Activated B cell treated with CpG ODN at 0.5 μM for 24 hours (primary cell): ENCODE measurements at regions not wholly inside any gene's neighbourhood (a gene's known extent, or its start where the extent isn't known, plus 50 kb on each side); places are given as distances from the start of the nearest gene placed in this dataset.

ENCODE experiments used
- ATAC-seq: fragments of 200-7000 bp; cut with Tn5 transposase; one replicate; pipeline ENCODE4 v1.10.0; 2021; ENCODE audit warnings: low read depth, mild to moderate bottlenecking, moderate library complexity
- CTCF ChIA-PET: fragments of 350-600 bp; sonication (Branson Sonifier 250); formaldehyde crosslinking; loops from one replicate; lab custom pipeline; 2021; ENCODE audit warnings: antibody characterized with exemption; lab: Charles Lee
- POLR2A ChIA-PET: fragments of 350-600 bp; sonication (Branson Sonifier 250); formaldehyde crosslinking; loops from one replicate; lab custom pipeline; 2021; ENCODE audit warnings: antibody characterized with exemption; lab: Charles Lee
- DNase-seq: peaks from one replicate; pipeline ENCODE4 v3.0.0; 2022
- H3K27ac Mint-ChIP-seq: one replicate; pipeline ENCODE4 v1.8.0; 2020; ENCODE audit warnings: mixed read lengths
- H3K27me3 Mint-ChIP-seq: one replicate; pipeline ENCODE4 v1.8.0; 2021; ENCODE audit warnings: mixed read lengths
- H3K36me3 Mint-ChIP-seq: one replicate; pipeline ENCODE4 v1.8.0; 2021; ENCODE audit warnings: low read depth, mixed read lengths
- H3K4me1 Mint-ChIP-seq: one replicate; pipeline ENCODE4 v1.8.0; 2021; ENCODE audit warnings: mixed read lengths
- H3K4me3 Mint-ChIP-seq: one replicate; pipeline ENCODE4 v1.8.0; 2020; ENCODE audit warnings: mild to moderate bottlenecking, mixed read lengths
- H3K9me3 Mint-ChIP-seq: one replicate; pipeline ENCODE4 v1.8.0; 2020; ENCODE audit warnings: mixed read lengths
- intact Hi-C: fragments of 100-400 bp; cut with micrococcal nuclease; formaldehyde crosslinking; loops from one replicate; pipeline ENCODE4 v1.15.1; 2024
- TF ChIP-seq, protein P1 (sequence below): fragments of 200-600 bp; IDR thresholded peaks from one replicate; pipeline ENCODE4 v1.8.0; 2022; ENCODE audit warnings: antibody characterized with exemption, mild to moderate bottlenecking

DNA sequence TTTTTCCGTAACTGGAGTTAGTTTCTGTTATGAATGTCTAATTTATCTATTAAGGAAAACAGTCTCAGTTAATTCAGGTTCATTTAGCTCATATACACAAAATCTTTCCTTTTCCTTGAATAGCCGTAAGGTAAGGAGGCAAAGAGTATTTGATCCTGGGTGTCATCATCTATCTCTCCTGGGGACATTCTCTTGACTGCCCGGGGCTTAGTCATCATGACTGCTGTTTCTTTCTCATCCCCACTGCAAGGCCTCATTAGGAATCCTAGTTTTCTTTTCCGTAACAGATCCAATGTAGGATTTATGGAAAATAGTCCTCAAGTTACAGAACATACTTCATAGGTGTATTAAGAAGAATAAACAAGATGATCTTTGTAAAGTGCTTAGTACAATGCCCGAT, 134.9 kb upstream of the CHD1 start:
- H3K27ac Mint-ChIP-seq: no peak overlapping the region
- TF ChIP-seq, protein P1, sequence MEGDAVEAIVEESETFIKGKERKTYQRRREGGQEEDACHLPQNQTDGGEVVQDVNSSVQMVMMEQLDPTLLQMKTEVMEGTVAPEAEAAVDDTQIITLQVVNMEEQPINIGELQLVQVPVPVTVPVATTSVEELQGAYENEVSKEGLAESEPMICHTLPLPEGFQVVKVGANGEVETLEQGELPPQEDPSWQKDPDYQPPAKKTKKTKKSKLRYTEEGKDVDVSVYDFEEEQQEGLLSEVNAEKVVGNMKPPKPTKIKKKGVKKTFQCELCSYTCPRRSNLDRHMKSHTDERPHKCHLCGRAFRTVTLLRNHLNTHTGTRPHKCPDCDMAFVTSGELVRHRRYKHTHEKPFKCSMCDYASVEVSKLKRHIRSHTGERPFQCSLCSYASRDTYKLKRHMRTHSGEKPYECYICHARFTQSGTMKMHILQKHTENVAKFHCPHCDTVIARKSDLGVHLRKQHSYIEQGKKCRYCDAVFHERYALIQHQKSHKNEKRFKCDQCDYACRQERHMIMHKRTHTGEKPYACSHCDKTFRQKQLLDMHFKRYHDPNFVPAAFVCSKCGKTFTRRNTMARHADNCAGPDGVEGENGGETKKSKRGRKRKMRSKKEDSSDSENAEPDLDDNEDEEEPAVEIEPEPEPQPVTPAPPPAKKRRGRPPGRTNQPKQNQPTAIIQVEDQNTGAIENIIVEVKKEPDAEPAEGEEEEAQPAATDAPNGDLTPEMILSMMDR: no peak
- DNase-seq: no peak
- H3K27me3 Mint-ChIP-seq: no peaks in the 10 kb centered on the region
- ChIA-PET CTCF (no interaction called here), POLR2A (interaction anchor here (0.7 kb wide), 1 partner anchor 134 kb away, joined by 3 read pairs; no protein-coding TSS in a partner anchor)
- no peaks in the 10 kb centered on the region for H3K9me3 Mint-ChIP-seq
- H3K4me3 Mint-ChIP-seq: no peak overlapping the region
- intact Hi-C loops: loop anchor here (5.0 kb wide), 1 partner anchor 1831 kb away; no protein-coding TSS in a partner anchor
- peaks cover 32% of the 10 kb centered on the region for H3K4me1 Mint-ChIP-seq
- no peaks in the 10 kb centered on the region for H3K36me3 Mint-ChIP-seq
- no peak for ATAC-seq

DNA sequence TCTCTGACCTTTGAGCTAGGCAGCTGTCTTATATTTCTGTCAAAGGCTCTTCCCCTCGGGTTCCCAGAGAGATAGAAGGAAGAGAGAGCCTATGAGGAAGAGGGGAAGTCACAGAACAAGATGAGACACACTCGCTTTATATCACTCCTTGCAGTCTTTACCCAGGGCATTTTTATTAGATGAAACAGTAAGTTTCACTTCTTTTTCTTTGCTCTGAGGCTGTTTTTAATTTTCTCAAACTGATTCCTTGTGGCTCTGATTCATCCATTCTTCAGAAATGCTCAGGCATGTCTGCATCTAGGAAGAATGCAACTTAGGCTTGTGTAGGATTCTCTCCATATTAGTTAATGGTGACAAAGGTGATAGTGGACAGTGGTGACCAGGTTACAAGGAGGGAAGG, 132.9 kb upstream of the CHD1 start:
- H3K4me3 Mint-ChIP-seq: no peak overlapping the region
- H3K36me3 Mint-ChIP-seq: no peaks in the 10 kb centered on the region
- no peak for DNase-seq
- CTCF ChIA-PET: interaction anchor here (1.0 to 5.5 kb wide), 13 partner anchors 10 to 1900 kb away, joined by 3 to 44 read pairs (median 5); no protein-coding TSS in a partner anchor
- POLR2A ChIA-PET: interaction anchor here (0.6 to 1.4 kb wide), 3 partner anchors 29 to 177 kb away, joined by 3 to 12 read pairs (median 3); no protein-coding TSS in a partner anchor
- H3K27ac Mint-ChIP-seq: peak overlapping the region; percentile 19
- H3K4me1 Mint-ChIP-seq: peaks cover 45% of the 10 kb centered on the region
- intact Hi-C loops: loop anchor here (2.0 to 5.0 kb wide), 2 partner anchors 57 to 1829 kb away; no protein-coding TSS in a partner anchor
- ATAC-seq: no peak
- TF ChIP-seq, protein P1: no peak
- H3K27me3 Mint-ChIP-seq: no peaks in the 10 kb centered on the region
- H3K9me3 Mint-ChIP-seq: no peaks in the 10 kb centered on the region

DNA sequence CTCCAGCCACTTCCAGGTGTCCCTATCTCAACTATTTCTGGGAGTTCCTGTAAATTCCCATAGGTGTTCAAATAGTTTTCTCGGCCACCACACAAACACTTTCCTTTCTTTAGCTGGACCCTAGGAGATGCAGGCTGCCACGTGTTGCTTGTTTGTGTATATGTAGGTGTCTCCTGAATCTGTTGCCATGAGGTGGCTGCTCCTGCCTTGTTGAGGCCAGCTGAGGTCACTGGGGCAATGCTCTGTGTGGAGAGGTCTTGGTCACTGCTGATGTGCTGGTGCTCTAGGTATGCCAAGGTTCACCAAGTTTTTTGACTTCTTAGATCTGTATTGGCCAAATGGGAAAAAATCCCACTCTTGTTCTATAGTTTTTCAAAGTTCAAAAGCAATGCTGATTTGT, 132.5 kb upstream of the CHD1 start:
- H3K4me3 Mint-ChIP-seq: no peak overlapping the region
- H3K27me3 Mint-ChIP-seq: no peaks in the 10 kb centered on the region
- peak overlapping the region; percentile 19 for H3K27ac Mint-ChIP-seq
- ATAC-seq (no peak), DNase-seq (no peak)
- H3K9me3 Mint-ChIP-seq: no peaks in the 10 kb centered on the region
- TF ChIP-seq, protein P1: no peak
- no peaks in the 10 kb centered on the region for H3K36me3 Mint-ChIP-seq
- ChIA-PET CTCF (interaction anchor here (0.6 to 5.5 kb wide), 19 partner anchors 9 to 1900 kb away, joined by 3 to 44 read pairs (median 4); no protein-coding TSS in a partner anchor), POLR2A (interaction anchor here (0.6 to 1.4 kb wide), 3 partner anchors 29 to 177 kb away, joined by 3 to 12 read pairs (median 3); no protein-coding TSS in a partner anchor)
- intact Hi-C loops: loop anchor here (2.0 to 5.0 kb wide), 2 partner anchors 56 to 1829 kb away; no protein-coding TSS in a partner anchor
- H3K4me1 Mint-ChIP-seq: peaks cover 48% of the 10 kb centered on the region

GRCh38 chr5:99060306-99061261, 131.8 kb upstream of the CHD1 start:
- H3K9me3 Mint-ChIP-seq: no peaks in the 10 kb centered on the region
- POLR2A ChIA-PET: interaction anchor here (0.7 to 1.4 kb wide), 7 partner anchors 28 to 181 kb away, joined by 3 to 12 read pairs (median 3); partner anchors contain the start of gene CHD1
- peak; percentile 61 for ATAC-seq

More at GRCh38 chr5:99060306-99061261, 131.8 kb upstream of the CHD1 start:
- no peaks in the 10 kb centered on the region for H3K36me3 Mint-ChIP-seq
- CTCF ChIA-PET: interaction anchor here (0.6 to 5.5 kb wide), 25 partner anchors 9 to 1899 kb away, joined by 3 to 44 read pairs (median 3); no protein-coding TSS in a partner anchor
- TF ChIP-seq, protein P1: peak; percentile 51
- H3K27me3 Mint-ChIP-seq: no peaks in the 10 kb centered on the region
- intact Hi-C loops: loop anchor here (1.0 to 5.0 kb wide), 7 partner anchors 28 to 1828 kb away; no protein-coding TSS in a partner anchor
- peak; percentile 60 for DNase-seq
- peak overlapping the region; percentile 60 for H3K4me3 Mint-ChIP-seq
- H3K27ac Mint-ChIP-seq: peak overlapping the region; percentile 66
- H3K4me1 Mint-ChIP-seq: peaks cover 48% of the 10 kb centered on the region
